NCI-H2171 (cell line): ENCODE measurements at regions not wholly inside any gene's neighbourhood (a gene's known extent, or its start where the extent isn't known, plus 50 kb on each side); places are given as distances from the start of the nearest gene placed in this dataset.
"Not testable (repeated sequence)": the region's sequence is repeated elsewhere in the genome, so short reads cannot be mapped to it uniquely, and the experiment has no call there.

Experiments
- DNase-seq: peaks from one replicate; lab custom pipeline; 2025; lab: John Stamatoyannopoulos, UW

GRCh38 chr11:92168936-92169335 is 55.7 kb upstream of the FAT3 start:
- no peak for DNase-seq

GRCh38 chr11:92167571-92167970 is 57.0 kb upstream of the FAT3 start:
- DNase-seq: no peak

GRCh38 chr11:92166335-92166734 is 58.3 kb upstream of the FAT3 start:
- DNase-seq: no peak

GRCh38 chr11:92163879-92164278 is 60.7 kb upstream of the FAT3 start:
- no peak for DNase-seq

- no peak for DNase-seq
These were observed 61.8 kb upstream of the FAT3 start for GRCh38 chr11:92162776-92163175.

- no peak for DNase-seq
These were observed 64.7 kb upstream of the FAT3 start for GRCh38 chr11:92159931-92160330.

GRCh38 chr11:92157390-92157789 is 67.2 kb upstream of the FAT3 start:
- not testable (repeated sequence) for DNase-seq

GRCh38 chr11:92154611-92155010 is 70.0 kb upstream of the FAT3 start:
- DNase-seq: no peak

- DNase-seq: no peak
These were observed 70.5 kb upstream of the FAT3 start for GRCh38 chr11:92154110-92154509.

GRCh38 chr11:92153542-92153941 is 71.1 kb upstream of the FAT3 start:
- no peak for DNase-seq

GRCh38 chr11:92152245-92152644 is 72.4 kb upstream of the FAT3 start:
- no peak for DNase-seq

- DNase-seq: no peak
These were observed 74.6 kb upstream of the FAT3 start for GRCh38 chr11:92149996-92150395.

GRCh38 chr11:92141725-92142124 is 82.9 kb upstream of the FAT3 start:
- DNase-seq: no peak

- no peak for DNase-seq
These were observed 83.5 kb upstream of the FAT3 start for GRCh38 chr11:92141159-92141558.

- no peak for DNase-seq
These were observed 84.6 kb upstream of the FAT3 start for GRCh38 chr11:92140021-92140420.

- DNase-seq: no peak
These were observed 86.3 kb upstream of the FAT3 start for GRCh38 chr11:92138296-92138695.

GRCh38 chr11:92137747-92138146 is 86.9 kb upstream of the FAT3 start:
- no peak for DNase-seq

- DNase-seq: no peak
These were observed 87.8 kb upstream of the FAT3 start for GRCh38 chr11:92136797-92137196.

GRCh38 chr11:92131289-92131865 is 93.2 kb upstream of the FAT3 start:
- DNase-seq: no peak

- no peak for DNase-seq
These were observed 94.2 kb upstream of the FAT3 start for GRCh38 chr11:92130421-92130831.

GRCh38 chr11:92129811-92130210 is 94.8 kb upstream of the FAT3 start:
- no peak for DNase-seq

GRCh38 chr11:92128026-92128425 is 96.6 kb upstream of the FAT3 start:
- no peak for DNase-seq

- DNase-seq: no peak
These were observed 99.3 kb upstream of the FAT3 start for GRCh38 chr11:92125321-92125720.

- no peak for DNase-seq
These were observed 101.1 kb upstream of the FAT3 start for GRCh38 chr11:92123540-92123939.

GRCh38 chr11:92122561-92122960 is 102.1 kb upstream of the FAT3 start:
- DNase-seq: no peak
